ENCODE measurements at regions not wholly inside any gene's neighbourhood (a gene's known extent, or its start where the extent isn't known, plus 50 kb on each side); places are given as distances from the start of the nearest gene placed in this dataset.
"Not testable (repeated sequence)": the region's sequence is repeated elsewhere in the genome, so short reads cannot be mapped to it uniquely, and the experiment has no call there.

DNA sequence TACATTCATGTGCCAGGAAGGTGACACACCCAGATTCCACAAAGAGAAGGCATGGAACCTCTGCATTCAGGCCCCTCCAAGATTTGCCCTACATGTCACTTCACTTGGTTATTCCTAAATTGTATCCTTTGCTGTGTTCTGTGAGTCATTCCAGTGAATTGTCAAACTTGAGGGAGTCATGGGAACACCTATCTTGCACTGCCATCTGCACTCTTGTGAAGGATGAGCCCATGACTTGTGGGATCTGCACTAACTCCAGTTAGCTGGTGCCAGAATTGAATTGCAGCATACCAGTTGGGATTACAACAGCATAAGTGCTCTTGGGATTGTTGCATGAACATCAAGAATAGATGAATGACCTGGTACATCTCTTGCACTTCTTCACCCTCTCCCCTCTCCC lies 1288.0 kb upstream of the ZEB2 start:
- DNase-seq = peak; percentile 25

DNA sequence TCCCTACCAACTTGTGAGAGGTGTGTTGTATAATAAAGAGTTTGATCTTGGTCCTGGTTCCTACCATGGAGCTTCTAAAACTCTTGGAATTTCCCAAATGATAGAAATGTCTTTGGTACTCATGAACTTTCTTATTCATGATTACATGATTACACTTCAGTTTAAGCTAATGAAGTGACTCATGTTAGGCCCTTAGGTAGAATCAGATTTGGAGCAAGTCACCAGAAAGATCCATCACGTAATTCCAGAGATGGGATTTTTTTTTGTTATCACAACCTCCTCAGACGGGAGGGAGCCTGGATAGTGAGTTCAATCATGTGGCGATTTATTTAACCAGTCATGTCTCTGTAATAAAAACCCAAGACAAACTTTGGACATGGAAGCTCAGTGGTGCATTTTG lies 1287.6 kb upstream of the ZEB2 start:
- DNase-seq = no peak

GRCh38 chr2:145806546-145806945 lies 1286.6 kb upstream of the ZEB2 start:
- no peak for DNase-seq

GRCh38 chr2:145802133-145802532 lies 1282.2 kb upstream of the ZEB2 start:
- peak; percentile 57 for DNase-seq

DNA sequence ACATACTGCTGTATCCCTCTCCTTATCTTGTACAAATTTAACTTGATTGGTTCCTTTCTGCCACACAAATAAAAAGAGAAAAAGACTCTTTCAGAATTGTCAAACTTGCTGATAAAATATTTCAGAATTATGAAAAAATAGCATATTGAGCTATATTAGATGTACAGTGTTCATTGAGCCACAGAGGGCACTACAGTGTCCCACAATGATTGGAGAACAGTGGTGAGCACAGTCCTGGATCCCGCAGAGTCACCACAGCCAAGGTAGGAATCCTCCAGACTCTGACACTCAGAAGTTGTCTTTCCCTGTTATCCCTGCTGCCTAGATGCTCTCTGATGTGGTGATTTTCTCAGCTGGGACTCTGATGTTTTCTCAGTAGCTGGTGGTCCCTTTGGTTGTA lies 1281.3 kb upstream of the ZEB2 start:
- DNase-seq = no peak

DNA sequence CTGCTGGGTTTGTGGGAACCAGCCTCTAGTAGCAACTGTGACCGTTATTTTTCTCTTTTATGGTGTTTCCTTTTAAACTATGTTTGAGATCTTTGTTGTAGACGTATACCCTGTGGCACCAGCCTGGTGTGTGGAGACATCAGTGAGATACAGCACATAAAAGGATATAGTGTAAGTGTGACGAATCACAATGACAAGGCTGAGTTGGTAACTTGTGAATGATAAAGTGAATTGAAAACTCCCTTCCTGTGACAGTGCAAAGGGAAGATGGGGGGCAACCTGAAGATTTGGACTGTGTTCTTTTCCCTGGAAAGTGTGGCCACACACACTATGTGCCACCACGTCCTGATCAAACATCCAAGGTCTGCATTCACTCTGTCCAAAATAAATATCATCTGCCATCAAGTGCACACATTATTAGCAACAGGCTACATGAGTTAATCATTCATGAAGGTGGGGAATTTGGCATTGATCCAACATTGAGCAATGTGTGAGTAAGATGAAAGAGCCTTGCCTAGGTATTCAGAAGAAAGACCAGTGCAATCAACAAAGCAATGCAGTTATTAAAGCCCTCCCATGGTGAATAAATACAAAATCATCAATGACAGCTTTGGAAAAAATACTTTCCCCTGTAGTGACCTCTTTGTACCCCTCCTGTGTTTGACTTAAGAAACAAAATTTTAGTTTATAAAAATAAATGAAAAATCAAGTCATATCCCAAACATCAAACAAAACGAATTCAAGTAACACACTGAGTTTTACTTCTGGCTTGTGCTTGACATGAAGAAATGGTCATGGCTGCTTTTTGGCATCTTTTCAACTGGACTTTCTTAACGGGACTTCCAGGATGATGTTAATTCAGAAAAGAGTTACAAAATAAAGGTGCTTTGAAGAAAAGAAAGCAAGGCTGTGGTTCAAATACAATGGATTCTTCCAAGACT lies 1280.5 kb upstream of the ZEB2 start:
- no peak for DNase-seq

- DNase-seq = no peak
Observed at GRCh38 chr2:145799595-145800108, 1279.7 kb upstream of the ZEB2 start.

DNA sequence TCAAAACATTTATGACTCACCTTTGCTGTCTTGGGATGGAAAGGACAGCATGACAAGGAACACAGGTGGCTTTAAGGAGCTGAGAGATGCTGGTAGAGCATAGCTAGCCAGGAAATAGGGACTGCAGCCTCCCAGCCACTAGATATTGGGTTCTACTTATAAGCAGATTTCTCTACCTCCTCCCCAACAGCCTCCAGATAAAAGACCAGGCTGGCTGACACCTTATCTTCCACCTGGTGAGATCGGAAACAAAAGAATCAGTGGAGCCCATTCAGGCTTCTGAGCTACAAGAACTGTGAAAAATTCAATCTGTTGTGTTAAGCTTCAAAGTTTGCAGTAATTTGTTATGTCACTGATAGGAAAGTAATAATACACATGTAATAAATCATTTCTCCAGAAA lies 1278.5 kb upstream of the ZEB2 start:
- DNase-seq = no peak

GRCh38 chr2:145797692-145798091 lies 1277.8 kb upstream of the ZEB2 start:
- DNase-seq = no peak

- no peak for DNase-seq
Observed at GRCh38 chr2:145792745-145793144, 1272.8 kb upstream of the ZEB2 start.

DNA sequence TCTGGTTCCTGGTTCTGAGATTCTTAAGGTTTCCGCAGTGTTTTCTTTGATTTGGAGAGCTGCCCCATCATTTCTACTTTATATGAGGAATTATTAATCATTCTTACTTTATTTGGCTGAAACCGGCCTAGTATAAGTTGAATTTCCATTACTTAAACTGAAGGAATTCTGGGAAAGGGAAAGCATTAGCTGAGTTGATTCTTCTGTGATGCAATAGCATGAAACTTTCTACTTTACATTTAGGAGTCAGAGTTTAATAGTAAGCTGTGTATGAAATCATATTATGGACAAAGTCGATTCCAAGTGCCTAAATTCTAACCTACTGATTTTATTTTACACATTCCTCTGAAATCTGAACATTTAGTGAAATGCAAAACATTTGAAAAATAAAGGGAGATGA lies 1269.7 kb upstream of the ZEB2 start:
- no peak for DNase-seq

DNA sequence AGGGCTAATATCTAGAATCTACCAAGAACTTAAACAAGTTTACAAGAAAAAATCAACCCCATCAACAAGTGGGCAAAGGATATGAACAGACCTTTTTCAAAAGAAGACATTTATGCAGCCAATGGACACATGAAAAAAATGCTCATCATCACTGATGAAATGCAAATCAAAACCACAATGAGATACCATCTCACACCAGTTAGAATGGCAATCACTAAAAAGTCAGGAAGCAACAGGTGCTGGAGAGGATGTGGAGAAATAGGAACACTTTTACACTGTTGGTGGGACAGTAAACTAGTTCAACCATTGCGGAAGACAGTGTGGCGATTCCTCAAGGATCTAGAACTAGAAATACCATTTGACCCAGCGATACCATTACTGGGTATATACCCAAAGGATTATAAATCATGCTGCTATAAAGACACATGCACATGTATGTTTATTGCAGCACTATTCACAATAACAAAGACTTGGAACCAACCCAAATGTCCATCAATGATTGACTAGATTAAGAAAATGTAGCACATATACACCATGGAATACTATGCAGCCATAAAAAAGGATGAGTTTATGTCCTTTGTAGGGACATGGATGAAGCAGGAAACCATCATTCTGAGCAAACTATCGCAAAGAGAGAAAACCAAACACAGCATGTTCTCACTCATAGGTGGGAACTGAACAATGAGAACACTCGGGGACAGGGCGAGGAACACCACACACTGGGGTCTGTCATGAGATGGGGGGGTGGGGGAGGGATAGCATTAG lies 1267.9 kb upstream of the ZEB2 start:
- not testable (repeated sequence) for DNase-seq

GRCh38 chr2:145782607-145783006 lies 1262.7 kb upstream of the ZEB2 start:
- DNase-seq = not testable (repeated sequence)

GRCh38 chr2:145777914-145778313 lies 1258.0 kb upstream of the ZEB2 start:
- no peak for DNase-seq

GRCh38 chr2:145777297-145777696 lies 1257.4 kb upstream of the ZEB2 start:
- peak; percentile 50 for DNase-seq

DNA sequence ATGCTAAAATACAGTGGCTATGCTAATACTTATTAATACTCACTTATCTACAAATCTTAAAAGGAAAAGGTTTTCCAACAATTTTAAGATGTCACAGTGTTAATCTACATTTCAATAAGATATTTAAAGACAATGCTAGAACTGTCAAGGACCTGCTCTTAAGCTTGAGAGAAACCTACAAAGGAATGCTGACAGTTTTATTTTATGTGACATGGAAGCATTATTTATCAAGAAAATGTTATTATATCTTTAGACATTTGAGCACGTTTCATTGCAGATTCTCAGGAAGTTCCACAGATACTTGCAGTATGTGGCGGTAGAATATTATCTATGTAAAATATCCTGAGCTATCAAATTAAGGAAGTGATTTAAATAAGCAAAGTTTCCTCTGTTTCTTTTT lies 1255.7 kb upstream of the ZEB2 start:
- no peak for DNase-seq

GRCh38 chr2:145771525-145771924 lies 1251.6 kb upstream of the ZEB2 start:
- DNase-seq = no peak

DNA sequence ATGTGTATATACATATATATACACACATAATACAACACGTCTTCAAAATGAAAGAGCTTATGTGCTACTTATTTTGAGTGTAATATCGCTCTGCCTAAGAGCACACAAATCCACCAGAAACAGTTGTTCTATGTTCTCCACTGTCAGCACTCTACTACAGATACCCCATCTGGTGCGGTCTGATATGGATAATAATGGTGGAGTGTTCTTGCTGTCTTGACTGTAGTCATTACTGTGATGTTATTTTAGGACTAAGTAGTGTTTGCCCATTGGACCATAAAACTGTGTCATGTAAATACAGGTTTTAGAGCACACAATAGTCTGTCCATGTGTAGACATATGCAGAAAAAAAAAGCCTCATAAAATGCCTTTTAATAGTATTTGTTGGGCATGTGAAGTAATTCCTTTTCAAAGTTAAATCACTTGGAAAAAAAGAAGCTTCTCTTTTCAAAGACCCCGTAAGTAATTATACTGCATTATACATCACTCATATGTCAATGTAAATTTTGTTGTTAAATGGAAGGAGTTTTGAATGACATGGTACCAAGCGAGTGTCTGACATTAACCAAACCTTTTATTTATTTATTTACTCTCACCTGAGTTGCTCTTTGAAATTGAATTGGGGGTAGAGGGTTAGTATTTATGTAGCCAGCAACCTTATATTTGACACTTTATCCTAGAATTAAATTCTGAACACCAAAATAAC lies 1249.2 kb upstream of the ZEB2 start:
- no peak for DNase-seq

DNA sequence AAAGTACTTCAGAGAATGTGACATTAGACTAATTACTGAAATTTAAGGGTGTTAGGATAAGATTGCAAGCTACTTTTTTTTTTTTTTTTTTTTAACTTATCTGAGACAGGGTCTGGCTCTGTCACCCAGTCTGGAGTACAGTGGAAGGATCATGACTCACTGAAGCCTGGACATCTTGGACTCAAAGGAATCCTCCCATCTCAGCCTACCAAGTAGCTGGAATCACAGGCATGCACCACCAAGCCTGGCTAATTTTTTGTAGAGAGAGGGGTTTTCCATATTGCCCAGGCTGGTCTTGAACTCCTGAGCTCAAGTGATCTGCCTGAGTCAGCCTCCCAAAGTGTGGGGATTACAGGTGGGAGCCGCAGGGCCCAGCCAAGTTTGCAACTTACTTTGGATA lies 1246.0 kb upstream of the ZEB2 start:
- peak; percentile 59 for DNase-seq

- peak; percentile 28 for DNase-seq
Observed at GRCh38 chr2:145764631-145765030, 1244.7 kb upstream of the ZEB2 start.

DNA sequence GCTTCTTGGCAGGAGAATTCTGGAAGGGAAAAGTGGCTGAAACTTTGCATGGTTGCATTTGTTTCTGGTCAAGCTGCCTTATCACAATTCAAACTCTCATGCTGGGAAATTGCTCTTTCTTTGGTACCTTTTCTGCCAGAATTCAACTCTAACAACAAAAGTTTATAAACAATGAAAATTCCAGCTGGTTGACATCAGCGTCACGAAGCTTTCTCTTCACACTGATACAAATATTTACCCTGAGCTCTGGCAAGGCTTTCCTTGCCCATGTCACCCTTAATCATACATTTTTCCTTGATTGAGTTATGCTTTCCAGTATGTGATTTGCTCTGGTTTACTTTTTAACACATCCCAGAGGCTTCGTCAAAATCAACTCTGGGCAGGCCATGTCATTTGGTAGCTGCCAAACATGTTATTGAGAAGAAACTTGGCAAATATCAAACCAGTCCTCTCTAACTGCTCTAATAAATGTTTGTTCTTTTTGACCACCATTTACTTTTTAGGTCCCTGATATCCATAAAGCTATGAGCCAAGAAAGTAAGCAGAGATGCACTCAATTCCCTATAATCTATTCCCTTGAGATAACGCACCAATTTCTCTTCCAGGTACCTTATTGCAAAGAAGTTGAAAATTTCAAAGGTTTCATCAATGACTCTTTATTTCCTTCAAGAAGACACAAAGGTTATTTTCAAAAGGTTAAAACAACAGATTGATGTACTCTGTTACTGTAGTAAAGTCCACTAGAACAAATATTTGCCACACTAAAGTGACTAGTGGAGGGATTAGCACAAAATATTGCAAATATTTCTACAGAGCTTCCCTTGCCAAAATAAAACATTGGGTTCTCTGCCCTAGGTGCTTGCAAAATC lies 1241.1 kb upstream of the ZEB2 start:
- peak; percentile 80 for DNase-seq
